PC-9 (cell line): ENCODE measurements at regions not wholly inside any gene's neighbourhood (a gene's known extent, or its start where the extent isn't known, plus 50 kb on each side); places are given as distances from the start of the nearest gene placed in this dataset.

Experiments used
- EZH2 ChIP-seq: fragments of 200-600 bp; sonication (generic); IDR thresholded peaks from 2 replicates; pipeline ENCODE4 v1.8.0; 2017; ENCODE audit warnings: antibody characterized with exemption, low read depth
- TF ChIP-seq, protein P1 (sequence below): fragments of 200-600 bp; sonication (generic); conservative IDR thresholded peaks from 2 replicates; pipeline ENCODE4 v1.6.1; 2017; ENCODE audit warnings: mixed run types, antibody characterized with exemption, mild to moderate bottlenecking, moderate library complexity

GRCh38 chr4:147289181-147289580 lies 191.7 kb upstream of the EDNRA start:
- TF ChIP-seq, protein P1, sequence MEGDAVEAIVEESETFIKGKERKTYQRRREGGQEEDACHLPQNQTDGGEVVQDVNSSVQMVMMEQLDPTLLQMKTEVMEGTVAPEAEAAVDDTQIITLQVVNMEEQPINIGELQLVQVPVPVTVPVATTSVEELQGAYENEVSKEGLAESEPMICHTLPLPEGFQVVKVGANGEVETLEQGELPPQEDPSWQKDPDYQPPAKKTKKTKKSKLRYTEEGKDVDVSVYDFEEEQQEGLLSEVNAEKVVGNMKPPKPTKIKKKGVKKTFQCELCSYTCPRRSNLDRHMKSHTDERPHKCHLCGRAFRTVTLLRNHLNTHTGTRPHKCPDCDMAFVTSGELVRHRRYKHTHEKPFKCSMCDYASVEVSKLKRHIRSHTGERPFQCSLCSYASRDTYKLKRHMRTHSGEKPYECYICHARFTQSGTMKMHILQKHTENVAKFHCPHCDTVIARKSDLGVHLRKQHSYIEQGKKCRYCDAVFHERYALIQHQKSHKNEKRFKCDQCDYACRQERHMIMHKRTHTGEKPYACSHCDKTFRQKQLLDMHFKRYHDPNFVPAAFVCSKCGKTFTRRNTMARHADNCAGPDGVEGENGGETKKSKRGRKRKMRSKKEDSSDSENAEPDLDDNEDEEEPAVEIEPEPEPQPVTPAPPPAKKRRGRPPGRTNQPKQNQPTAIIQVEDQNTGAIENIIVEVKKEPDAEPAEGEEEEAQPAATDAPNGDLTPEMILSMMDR, result no peak
- TF ChIP-seq EZH2, result no peak
